ENCODE measurements at regions not wholly inside any gene's neighbourhood (a gene's known extent, or its start where the extent isn't known, plus 50 kb on each side); places are given as distances from the start of the nearest gene placed in this dataset.

GRCh38 chr1:55723001-55723400 lies 507.8 kb upstream of the USP24 start:
- DNase-seq = no peak

DNA sequence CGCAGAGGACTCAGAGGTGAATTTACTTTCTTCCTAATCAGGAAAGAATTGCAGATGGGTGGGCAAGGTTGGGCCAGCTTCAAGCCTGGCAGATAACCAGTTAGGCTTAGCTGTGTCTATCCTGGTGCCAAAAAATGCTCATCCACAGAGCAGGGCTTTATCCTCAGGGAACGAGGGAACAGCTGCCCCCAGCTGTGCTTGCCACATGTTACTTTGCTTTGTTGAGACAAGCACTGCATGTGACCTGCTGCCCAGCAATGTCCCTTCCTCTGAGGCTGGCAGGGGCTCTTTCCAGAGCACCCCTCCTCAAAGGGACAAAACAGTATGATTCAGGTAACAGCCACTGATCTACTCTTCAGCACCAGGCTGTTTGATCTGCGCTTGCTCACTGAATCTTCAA lies 505.1 kb upstream of the USP24 start:
- no peak for DNase-seq

DNA sequence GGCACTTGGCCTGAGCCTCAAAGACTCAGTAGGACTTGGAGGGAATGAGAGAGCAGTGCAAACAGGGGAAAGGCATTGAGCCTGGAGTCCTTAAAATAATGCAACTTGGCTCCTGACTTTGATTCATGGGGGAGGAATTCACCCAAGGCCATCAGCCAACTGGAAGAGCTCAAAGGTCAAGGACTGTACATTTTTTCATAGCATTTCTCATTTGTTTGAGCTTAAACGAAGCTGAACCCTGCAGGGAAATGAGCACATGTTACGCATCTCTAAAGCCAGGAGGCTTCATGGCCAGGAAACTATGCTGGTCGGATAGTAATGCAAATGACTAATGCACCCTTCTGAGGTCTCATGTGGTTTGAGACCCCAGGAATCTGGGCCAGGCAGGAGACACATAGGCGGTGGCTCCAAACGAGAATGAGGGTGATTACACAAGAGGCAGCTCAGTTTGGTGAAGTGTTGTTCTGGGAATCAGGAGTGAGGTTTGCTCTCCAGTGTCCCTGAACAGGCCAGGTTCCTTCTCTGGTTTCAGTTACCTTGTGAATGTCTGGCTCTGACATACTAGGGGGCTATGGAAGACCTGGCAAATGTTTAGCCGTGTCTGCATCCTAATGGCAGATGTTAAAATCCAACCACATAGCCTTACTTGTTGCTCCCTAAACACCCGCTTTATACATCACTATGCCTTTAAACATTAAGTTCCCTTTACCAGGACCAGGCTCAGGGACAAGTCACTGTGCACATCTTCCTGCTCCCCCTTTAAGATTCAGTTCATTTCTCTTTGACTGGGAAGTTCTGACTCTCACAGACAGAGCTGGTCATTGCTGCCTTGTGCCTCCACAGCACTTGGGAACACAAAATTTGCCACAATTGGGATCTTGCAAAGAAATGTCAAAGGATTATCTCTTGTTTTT lies 503.9 kb upstream of the USP24 start:
- DNase-seq = no peak

GRCh38 chr1:55717111-55717510 lies 501.9 kb upstream of the USP24 start:
- no peak for DNase-seq

- DNase-seq = no peak
These were observed 501.4 kb upstream of the USP24 start for GRCh38 chr1:55716610-55717009.

DNA sequence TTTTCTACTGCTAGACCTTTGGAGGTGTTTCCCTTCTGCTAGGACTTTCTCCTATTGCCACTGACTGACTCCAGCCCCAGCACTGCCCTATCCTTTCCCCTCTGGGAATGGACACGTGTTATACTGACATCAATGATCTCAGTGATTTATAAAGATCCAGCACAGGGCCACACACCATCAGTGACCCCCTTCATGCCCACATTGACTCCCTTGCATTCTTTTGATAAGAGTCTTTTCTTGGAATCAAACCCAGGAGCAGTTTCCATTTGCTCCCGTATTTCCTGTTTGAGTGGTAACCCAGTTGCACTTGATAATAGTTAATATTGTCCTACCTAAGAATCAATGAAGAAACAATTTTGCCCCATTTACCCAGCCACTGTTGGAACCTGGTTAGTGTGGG lies 501.0 kb upstream of the USP24 start:
- DNase-seq = no peak

GRCh38 chr1:55714230-55714629 lies 499.1 kb upstream of the USP24 start:
- no peak for DNase-seq

DNA sequence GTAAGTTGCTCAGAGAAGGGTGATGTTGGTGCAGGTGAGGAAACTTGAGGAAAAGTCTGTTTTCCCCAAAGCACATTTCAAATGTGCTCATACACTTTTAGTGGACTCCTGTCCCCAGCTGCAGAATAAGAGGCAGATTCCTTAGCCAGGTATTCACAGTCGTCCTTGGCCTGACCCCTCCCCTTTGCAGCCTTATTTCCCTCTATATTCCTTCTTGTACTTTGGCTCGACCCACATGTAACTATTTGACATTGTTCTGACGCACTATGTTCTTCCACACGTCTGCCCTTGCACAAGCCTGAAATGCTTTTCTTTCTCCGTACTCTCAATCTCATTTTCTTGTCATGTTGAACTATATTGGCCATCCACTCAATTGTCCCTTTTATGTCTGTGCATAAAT lies 498.4 kb upstream of the USP24 start:
- DNase-seq = no peak

GRCh38 chr1:55712148-55712547 lies 497.0 kb upstream of the USP24 start:
- no peak for DNase-seq

DNA sequence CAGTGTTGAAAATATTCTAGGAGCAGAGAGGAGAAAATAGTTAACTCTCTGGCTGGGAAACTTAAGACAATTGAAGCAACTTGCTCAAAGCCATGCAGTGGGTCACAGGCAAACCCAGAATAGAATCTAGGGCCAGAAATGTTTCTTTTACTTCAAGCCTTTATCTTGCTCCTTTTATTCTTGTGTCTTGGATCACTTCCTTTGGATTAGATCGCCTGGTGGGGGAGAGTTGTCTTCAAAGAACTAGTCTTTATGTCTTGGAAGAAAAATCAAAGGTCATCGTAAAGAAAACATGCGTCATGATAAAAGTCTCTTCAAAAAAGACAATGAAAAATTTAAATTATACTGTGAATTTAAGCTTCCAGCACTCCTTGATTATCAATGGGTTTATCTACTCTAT lies 493.6 kb upstream of the USP24 start:
- no peak for DNase-seq

- DNase-seq = no peak
These were observed 492.7 kb upstream of the USP24 start for GRCh38 chr1:55707846-55708245.

GRCh38 chr1:55707196-55707595 lies 492.0 kb upstream of the USP24 start:
- no peak for DNase-seq

DNA sequence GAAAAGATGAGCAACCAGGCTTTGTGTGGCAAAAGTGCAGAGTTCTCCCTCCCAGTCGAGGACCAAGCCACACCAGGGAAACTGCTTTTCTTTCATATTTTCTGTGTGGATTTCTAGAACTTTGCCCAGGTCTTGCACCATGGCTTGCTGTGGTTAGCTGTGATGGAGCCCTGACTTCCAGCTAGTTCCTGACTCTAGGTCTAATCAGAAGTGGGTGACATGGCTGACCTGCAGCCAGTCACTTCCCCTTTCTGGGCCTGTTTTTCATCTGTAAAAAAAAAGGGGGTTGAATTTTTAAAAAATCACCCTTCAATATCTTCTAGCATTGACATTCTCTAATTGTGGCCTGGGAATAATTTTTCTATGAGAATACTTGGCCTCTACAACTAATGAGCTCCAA lies 491.2 kb upstream of the USP24 start:
- DNase-seq = no peak

- DNase-seq = no peak
These were observed 488.7 kb upstream of the USP24 start for GRCh38 chr1:55703726-55704363.

DNA sequence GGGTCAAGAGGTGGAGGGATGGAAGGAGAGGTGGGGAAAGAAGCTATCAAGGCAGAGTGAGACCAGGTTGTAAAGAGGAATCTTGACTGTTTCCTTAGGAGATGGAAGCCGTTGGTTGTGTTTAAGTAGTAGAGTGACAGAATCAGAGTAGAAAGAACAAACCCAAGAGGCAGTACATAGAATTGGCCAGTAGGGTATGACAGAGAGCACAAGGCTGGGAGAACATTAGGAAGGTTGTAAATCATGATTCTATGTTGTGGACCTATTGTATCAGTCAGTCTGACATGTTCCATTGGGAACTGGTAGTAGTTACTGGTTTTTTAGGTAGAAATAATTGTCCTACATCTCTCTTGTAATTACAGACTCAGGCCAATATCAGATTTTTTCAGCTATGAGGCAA lies 486.9 kb upstream of the USP24 start:
- DNase-seq = no peak

- no peak for DNase-seq
These were observed 485.4 kb upstream of the USP24 start for GRCh38 chr1:55700359-55701130.

- DNase-seq = no peak
These were observed 484.1 kb upstream of the USP24 start for GRCh38 chr1:55699228-55699627.

DNA sequence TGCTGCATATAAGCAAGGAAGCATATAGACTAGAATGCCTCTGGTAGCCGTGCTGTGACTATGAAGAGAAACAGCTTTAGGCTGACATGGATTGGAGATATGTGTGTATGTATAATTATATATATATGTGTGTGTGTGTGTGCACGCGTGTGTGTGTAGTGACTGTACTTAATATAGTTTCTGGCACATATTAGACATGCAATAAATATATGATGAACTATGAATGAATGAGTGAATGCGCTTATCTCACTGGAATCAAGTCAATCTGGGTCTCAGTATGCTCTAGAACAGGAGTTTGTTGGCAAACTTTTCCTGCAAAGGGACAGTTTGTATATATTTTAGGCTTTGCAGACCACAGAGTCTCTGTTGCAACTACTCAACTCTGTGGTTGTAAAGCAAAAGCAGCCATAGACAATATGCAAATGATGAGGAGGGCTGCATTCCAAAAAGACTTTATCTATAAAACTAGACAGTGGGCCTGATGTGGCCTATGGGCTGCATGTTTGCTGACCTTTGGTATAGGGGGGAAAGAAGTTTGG lies 482.9 kb upstream of the USP24 start:
- DNase-seq = no peak

- no peak for DNase-seq
These were observed 481.7 kb upstream of the USP24 start for GRCh38 chr1:55696891-55697290.

- DNase-seq = no peak
These were observed 481.1 kb upstream of the USP24 start for GRCh38 chr1:55696181-55696754.

GRCh38 chr1:55695552-55695951 lies 480.4 kb upstream of the USP24 start:
- no peak for DNase-seq

GRCh38 chr1:55695151-55695550 lies 480.0 kb upstream of the USP24 start:
- DNase-seq = no peak

DNA sequence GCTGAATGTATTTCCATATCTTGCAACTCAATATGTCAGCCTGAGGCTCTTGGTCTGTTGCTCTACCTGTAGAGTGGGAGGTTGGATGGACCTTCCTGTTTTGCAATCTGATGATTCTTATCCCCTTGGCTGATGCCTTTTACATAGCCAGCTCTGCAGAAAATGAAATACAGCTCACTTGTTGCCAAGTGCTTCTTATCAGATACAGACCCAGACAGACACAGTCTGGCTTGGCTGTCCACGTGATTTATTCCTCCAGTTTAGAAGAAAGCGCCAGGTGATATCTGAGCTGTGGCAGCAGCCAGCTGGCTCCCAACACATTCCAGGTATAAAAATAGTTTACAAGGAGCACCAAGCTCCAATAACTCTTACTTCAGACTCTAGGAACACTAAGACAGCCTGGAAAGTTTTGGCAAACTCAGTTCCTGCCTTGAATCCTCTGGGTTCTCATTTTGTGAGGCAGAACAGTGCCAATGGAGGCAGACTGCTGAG lies 479.2 kb upstream of the USP24 start:
- no peak for DNase-seq
